Upper lobe of right lung (tissue), 1 donor: ENCODE measurements at regions not wholly inside any gene's neighbourhood (a gene's known extent, or its start where the extent isn't known, plus 50 kb on each side); places are given as distances from the start of the nearest gene placed in this dataset.

Source experiments
- ATAC-seq: fragments of 200-7000 bp; cut with Tn5 transposase; one replicate; pipeline ENCODE4 v1.9.1; 2020; ENCODE audit warnings: mild to moderate bottlenecking, moderate library complexity
- DNase-seq: peaks from one replicate; pipeline ENCODE4 v3.0.0-alpha.2; 2020
- H3K27ac ChIP-seq: fragments of 200-600 bp; one replicate; pipeline ENCODE4 v1.8.0; 2022
- H3K27me3 ChIP-seq: fragments of 200-600 bp; one replicate; pipeline ENCODE4 v1.8.0; 2022; ENCODE audit warnings: mild to moderate bottlenecking
- H3K36me3 ChIP-seq: fragments of 200-600 bp; one replicate; pipeline ENCODE4 v1.8.0; 2022
- H3K4me1 ChIP-seq: fragments of 200-600 bp; one replicate; pipeline ENCODE4 v1.8.0; 2022
- H3K4me3 ChIP-seq: fragments of 200-600 bp; one replicate; pipeline ENCODE4 v1.8.0; 2022; ENCODE audit warnings: mild to moderate bottlenecking
- H3K9me3 ChIP-seq: fragments of 200-600 bp; one replicate; pipeline ENCODE4 v1.8.0; 2022
- CTCF ChIP-seq: fragments of 200-600 bp; IDR thresholded peaks from one replicate; pipeline ENCODE4 v1.8.0; 2022; ENCODE audit warnings: antibody characterized with exemption
- intact Hi-C: fragments of 100-400 bp; cut with DNase I; formaldehyde crosslinking; loops from one replicate; pipeline ENCODE4 v1.11.0; 2022
- donor health status: DM: no; HTN: yes; CAD: no; lungs with severe emphysema.

GRCh38 chr2:43022896-43023295 is 203.5 kb downstream of the ZFP36L2 start:
- no peak for ATAC-seq
- no peak for TF ChIP-seq CTCF
- Histone ChIP-seq H3K36me3 (no peaks in the 10 kb centered on the region), H3K4me3 (no peak overlapping the region), H3K27me3 (no peaks in the 10 kb centered on the region), H3K4me1 (peaks cover 20% of the 10 kb centered on the region), H3K27ac (no peak overlapping the region), H3K9me3 (no peaks in the 10 kb centered on the region)
- intact Hi-C loops, result no loop called here
- DNase-seq, result no peak

DNA sequence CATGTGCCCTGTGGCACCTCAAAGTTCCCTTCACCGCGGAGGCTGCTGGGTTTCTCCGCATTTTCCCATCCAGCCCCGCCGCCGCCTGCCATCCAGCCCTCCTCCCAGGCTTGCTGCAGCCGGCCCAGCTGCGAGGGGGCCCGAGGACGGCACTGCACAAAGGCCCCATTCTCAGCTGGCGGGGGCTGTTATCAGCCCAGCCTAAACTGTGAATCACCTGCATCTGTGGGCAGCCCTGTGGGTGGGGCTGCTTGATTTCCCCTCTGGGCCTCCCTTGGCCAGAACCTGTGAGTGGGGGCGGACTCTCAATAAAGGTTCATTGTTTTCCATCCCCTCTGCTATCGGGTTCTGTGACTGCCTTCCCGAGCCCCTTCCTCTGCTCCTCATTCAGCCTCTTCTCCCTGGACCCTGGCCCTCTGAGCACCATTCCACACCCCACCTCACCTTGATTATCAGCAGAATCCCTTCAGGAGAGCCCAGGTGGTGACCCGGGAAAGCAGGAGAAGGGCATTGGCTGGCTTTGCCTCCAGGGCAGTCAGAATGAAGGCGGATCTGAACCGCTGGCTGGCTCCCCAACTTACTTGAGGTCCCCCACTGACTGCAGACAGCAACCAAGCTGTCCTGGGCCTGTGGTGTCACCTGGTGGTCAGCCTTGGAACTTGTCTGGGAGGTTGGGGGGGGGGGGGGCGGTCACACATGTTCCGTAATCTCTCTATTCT is 204.5 kb downstream of the ZFP36L2 start:
- Histone ChIP-seq H3K9me3 (no peaks in the 10 kb centered on the region), H3K4me1 (peaks cover 16% of the 10 kb centered on the region), H3K27me3 (no peaks in the 10 kb centered on the region), H3K27ac (no peak overlapping the region), H3K4me3 (no peak overlapping the region), H3K36me3 (no peaks in the 10 kb centered on the region)
- TF ChIP-seq CTCF, result no peak
- intact Hi-C loops, result no loop called here
- ATAC-seq (no peak), DNase-seq (no peak)

DNA sequence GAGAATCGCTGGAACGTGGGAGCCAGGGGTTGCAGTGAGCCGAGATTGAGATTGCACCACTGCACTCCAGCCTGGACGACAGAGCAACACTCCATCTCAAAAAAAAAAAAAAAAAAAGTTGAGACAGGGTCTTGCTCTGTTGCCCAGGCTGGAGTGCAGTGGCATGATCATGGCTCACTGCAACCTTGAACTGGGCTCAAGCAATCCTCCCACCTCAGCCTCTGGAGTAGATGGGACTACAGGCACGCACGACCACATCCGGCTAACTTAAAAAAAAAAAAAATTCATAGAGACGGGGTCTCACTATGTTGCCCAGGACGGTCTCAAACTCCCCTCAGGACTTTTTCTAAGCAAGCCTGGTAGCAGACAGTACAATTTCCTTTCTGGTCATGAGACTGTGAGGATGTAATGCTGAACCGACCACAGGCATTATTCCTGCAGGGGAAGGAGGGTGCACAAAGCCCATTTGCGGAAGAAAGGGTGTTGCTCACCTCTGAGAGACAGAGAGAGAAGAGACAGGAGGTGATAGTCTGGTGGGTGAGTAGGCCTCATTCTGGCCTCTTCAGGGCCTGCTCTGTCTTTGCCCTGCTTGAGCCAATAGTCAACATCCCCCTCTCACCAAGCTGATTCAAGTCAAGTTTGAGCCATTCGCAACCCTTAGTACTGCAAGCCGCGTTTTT is 205.3 kb downstream of the ZFP36L2 start:
- H3K36me3 ChIP-seq, result no peaks in the 10 kb centered on the region
- ATAC-seq, result peak; percentile 14
- no peaks in the 10 kb centered on the region for H3K27me3 ChIP-seq
- H3K4me1 ChIP-seq, result peaks cover 13% of the 10 kb centered on the region
- H3K4me3 ChIP-seq, result no peak overlapping the region
- H3K9me3 ChIP-seq, result no peaks in the 10 kb centered on the region
- H3K27ac ChIP-seq, result no peak overlapping the region
- intact Hi-C loops, result no loop called here
- no peak for TF ChIP-seq CTCF
- DNase-seq, result no peak

DNA sequence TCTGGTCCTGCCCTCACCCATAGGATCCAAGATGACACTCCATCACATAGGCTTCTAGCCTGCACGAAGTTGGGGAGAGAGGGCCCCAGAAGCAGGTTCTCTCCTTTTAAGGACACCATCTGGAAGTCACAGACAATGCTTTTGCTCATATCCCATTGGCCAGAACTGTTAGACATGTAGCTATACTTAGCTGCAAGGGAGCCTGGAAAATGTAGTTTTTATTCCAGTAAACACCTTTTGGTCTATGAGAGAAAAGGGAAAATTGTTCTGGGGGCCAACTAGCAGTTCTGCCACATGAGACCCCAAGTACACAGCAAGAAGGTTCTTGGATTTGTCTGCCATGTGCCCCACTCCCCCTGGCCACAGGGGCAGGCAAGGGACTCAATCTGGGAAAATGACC is 206.1 kb downstream of the ZFP36L2 start:
- DNase-seq, result no peak
- no peak for ATAC-seq
- no peak for TF ChIP-seq CTCF
- Histone ChIP-seq H3K4me1 (peaks cover 13% of the 10 kb centered on the region), H3K4me3 (no peak overlapping the region), H3K36me3 (no peaks in the 10 kb centered on the region), H3K27me3 (no peaks in the 10 kb centered on the region), H3K9me3 (no peaks in the 10 kb centered on the region), H3K27ac (no peak overlapping the region)
- intact Hi-C loops, result no loop called here

GRCh38 chr2:43019536-43020183 is 206.7 kb downstream of the ZFP36L2 start:
- Histone ChIP-seq H3K27ac (no peak overlapping the region), H3K36me3 (no peaks in the 10 kb centered on the region), H3K9me3 (no peaks in the 10 kb centered on the region), H3K4me3 (no peak overlapping the region), H3K4me1 (peaks cover 10% of the 10 kb centered on the region), H3K27me3 (no peaks in the 10 kb centered on the region)
- intact Hi-C loops, result no loop called here
- ATAC-seq (no peak), DNase-seq (no peak)
- TF ChIP-seq CTCF, result no peak
